GM23338 (cell line): ENCODE measurements at regions not wholly inside any gene's neighbourhood (a gene's known extent, or its start where the extent isn't known, plus 50 kb on each side); places are given as distances from the start of the nearest gene placed in this dataset.

Experiments
- CREB1 ChIP-seq: fragments of 250-450 bp; sonication (Bioruptor Pico); IDR thresholded peaks from 2 replicates; pipeline ENCODE4 v1.5.0; 2020; ENCODE audit warnings: low read depth, mild to moderate bottlenecking, moderate library complexity
- EZH2 ChIP-seq: fragments of 200-600 bp; sonication (generic); IDR thresholded peaks from one replicate; pipeline ENCODE4 v1.8.0; 2017; ENCODE audit warnings: antibody characterized with exemption, mild to moderate bottlenecking, low read depth; ENCODE audit not compliant: unreplicated experiment
- EZH2phosphoT487 ChIP-seq: fragments of 200-600 bp; sonication (generic); IDR thresholded peaks from one replicate; pipeline ENCODE4 v1.8.1; 2018; ENCODE audit warnings: antibody characterized with exemption; ENCODE audit not compliant: unreplicated experiment
- JUNB ChIP-seq: IDR thresholded peaks from one replicate; pipeline ENCODE4 v1.6.1; 2016; ENCODE audit warnings: antibody characterized with exemption; ENCODE audit not compliant: unreplicated experiment
- POLR2AphosphoS5 ChIP-seq: IDR thresholded peaks from 2 replicates; pipeline ENCODE4 v1.6.1; 2016; ENCODE audit warnings: antibody characterized with exemption, low read depth
- ZNF331 ChIP-seq: fragments of 250-450 bp; sonication (Bioruptor Pico); IDR thresholded peaks from 2 replicates; pipeline ENCODE4 v1.5.0; 2020; ENCODE audit warnings: low read depth, mild to moderate bottlenecking, moderate library complexity
- TF ChIP-seq, protein P1 (sequence below), 2 experiments: fragments of 200-600 bp in 1 of 2; sonication (generic) in 1 of 2; conservative IDR thresholded peaks; 2 replicates each; pipeline versions ENCODE4 v1.5.1 to v1.6.1; 2016 to 2017; ENCODE audit warnings: antibody characterized with exemption in 2 of 2, low read depth in 2 of 2, mild to moderate bottlenecking in 2 of 2, moderate library complexity in 1 of 2
- TF ChIP-seq, protein P2 (sequence below): IDR thresholded peaks from one replicate; pipeline ENCODE4 v1.6.1; 2018; ENCODE audit warnings: antibody characterized with exemption; ENCODE audit not compliant: unreplicated experiment

DNA sequence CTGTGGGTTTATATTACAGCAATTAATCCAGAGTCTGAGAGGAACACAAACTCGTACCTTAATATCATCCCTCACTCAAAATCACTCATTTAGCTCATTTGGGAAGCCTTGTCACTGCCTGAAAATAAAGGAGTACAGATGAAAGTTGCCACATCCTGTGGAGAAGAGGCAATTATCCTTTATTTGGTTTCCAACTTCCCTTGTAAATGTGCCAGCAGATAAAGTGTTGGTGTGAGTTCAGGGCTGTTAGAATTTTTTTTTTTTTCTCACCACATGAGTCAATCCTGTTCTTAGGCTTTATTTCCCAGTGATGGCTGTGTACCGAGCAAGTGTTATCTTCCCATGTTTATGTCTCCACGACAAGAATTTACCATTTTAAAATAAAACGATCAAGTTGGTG, 99.0 kb upstream of the SMIM30 start:
- TF ChIP-seq, protein P1, sequence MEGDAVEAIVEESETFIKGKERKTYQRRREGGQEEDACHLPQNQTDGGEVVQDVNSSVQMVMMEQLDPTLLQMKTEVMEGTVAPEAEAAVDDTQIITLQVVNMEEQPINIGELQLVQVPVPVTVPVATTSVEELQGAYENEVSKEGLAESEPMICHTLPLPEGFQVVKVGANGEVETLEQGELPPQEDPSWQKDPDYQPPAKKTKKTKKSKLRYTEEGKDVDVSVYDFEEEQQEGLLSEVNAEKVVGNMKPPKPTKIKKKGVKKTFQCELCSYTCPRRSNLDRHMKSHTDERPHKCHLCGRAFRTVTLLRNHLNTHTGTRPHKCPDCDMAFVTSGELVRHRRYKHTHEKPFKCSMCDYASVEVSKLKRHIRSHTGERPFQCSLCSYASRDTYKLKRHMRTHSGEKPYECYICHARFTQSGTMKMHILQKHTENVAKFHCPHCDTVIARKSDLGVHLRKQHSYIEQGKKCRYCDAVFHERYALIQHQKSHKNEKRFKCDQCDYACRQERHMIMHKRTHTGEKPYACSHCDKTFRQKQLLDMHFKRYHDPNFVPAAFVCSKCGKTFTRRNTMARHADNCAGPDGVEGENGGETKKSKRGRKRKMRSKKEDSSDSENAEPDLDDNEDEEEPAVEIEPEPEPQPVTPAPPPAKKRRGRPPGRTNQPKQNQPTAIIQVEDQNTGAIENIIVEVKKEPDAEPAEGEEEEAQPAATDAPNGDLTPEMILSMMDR (conservative IDR thresholded peaks at IDR 0.05; ENCODE audit: low read depth in 2 of 2): no peak
- TF ChIP-seq POLR2AphosphoS5 (no peak), EZH2 (no peak), CREB1 (CRISPR knock-in tag) (no peak), JUNB (no peak), ZNF331 (CRISPR knock-in tag) (no peak), EZH2phosphoT487 (no peak)
- TF ChIP-seq, protein P2, sequence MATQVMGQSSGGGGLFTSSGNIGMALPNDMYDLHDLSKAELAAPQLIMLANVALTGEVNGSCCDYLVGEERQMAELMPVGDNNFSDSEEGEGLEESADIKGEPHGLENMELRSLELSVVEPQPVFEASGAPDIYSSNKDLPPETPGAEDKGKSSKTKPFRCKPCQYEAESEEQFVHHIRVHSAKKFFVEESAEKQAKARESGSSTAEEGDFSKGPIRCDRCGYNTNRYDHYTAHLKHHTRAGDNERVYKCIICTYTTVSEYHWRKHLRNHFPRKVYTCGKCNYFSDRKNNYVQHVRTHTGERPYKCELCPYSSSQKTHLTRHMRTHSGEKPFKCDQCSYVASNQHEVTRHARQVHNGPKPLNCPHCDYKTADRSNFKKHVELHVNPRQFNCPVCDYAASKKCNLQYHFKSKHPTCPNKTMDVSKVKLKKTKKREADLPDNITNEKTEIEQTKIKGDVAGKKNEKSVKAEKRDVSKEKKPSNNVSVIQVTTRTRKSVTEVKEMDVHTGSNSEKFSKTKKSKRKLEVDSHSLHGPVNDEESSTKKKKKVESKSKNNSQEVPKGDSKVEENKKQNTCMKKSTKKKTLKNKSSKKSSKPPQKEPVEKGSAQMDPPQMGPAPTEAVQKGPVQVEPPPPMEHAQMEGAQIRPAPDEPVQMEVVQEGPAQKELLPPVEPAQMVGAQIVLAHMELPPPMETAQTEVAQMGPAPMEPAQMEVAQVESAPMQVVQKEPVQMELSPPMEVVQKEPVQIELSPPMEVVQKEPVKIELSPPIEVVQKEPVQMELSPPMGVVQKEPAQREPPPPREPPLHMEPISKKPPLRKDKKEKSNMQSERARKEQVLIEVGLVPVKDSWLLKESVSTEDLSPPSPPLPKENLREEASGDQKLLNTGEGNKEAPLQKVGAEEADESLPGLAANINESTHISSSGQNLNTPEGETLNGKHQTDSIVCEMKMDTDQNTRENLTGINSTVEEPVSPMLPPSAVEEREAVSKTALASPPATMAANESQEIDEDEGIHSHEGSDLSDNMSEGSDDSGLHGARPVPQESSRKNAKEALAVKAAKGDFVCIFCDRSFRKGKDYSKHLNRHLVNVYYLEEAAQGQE: no peak
